ENCODE measurements at regions not wholly inside any gene's neighbourhood (a gene's known extent, or its start where the extent isn't known, plus 50 kb on each side); places are given as distances from the start of the nearest gene placed in this dataset.
"Not testable (repeated sequence)": the region's sequence is repeated elsewhere in the genome, so short reads cannot be mapped to it uniquely, and the experiment has no call there.

GRCh38 chr21:35316456-35316855, 267.4 kb upstream of the RUNX1 start:
- DNase-seq: no peak

GRCh38 chr21:35314857-35315582, 265.9 kb upstream of the RUNX1 start:
- DNase-seq: no peak

GRCh38 chr21:35311985-35312384, 262.9 kb upstream of the RUNX1 start:
- DNase-seq: no peak

GRCh38 chr21:35309316-35309715, 260.2 kb upstream of the RUNX1 start:
- no peak for DNase-seq

- DNase-seq: no peak
These were observed 254.0 kb upstream of the RUNX1 start for GRCh38 chr21:35303085-35303484.

GRCh38 chr21:35298757-35299156, 249.7 kb upstream of the RUNX1 start:
- no peak for DNase-seq

- DNase-seq: no peak
These were observed 248.6 kb upstream of the RUNX1 start for GRCh38 chr21:35297665-35298064.

GRCh38 chr21:35294231-35294898, 245.3 kb upstream of the RUNX1 start:
- no peak for DNase-seq

- no peak for DNase-seq
These were observed 243.0 kb upstream of the RUNX1 start for GRCh38 chr21:35291973-35292627.

- no peak for DNase-seq
These were observed 241.9 kb upstream of the RUNX1 start for GRCh38 chr21:35291034-35291433.

- DNase-seq: no peak
These were observed 239.1 kb upstream of the RUNX1 start for GRCh38 chr21:35288238-35288637.

GRCh38 chr21:35284199-35284598, 235.1 kb upstream of the RUNX1 start:
- peak in 1 of 2 donors; percentile 37 for DNase-seq

GRCh38 chr21:35282944-35283343, 233.8 kb upstream of the RUNX1 start:
- DNase-seq: no peak

- no peak for DNase-seq
These were observed 232.9 kb upstream of the RUNX1 start for GRCh38 chr21:35281956-35282355.

GRCh38 chr21:35280231-35280630, 231.1 kb upstream of the RUNX1 start:
- no peak for DNase-seq

GRCh38 chr21:35275776-35276175, 226.7 kb upstream of the RUNX1 start:
- DNase-seq: no peak

GRCh38 chr21:35274923-35275322, 225.8 kb upstream of the RUNX1 start:
- no peak for DNase-seq

GRCh38 chr21:35274090-35274489, 225.0 kb upstream of the RUNX1 start:
- no peak for DNase-seq

- peak in 1 of 2 donors; percentile 14 for DNase-seq
These were observed 224.2 kb upstream of the RUNX1 start for GRCh38 chr21:35273333-35273732.

GRCh38 chr21:35271344-35272118, 222.4 kb upstream of the RUNX1 start:
- not testable (repeated sequence) for DNase-seq

- no peak for DNase-seq
These were observed 219.7 kb upstream of the RUNX1 start for GRCh38 chr21:35268817-35269216.

GRCh38 chr21:35268261-35268660, 219.2 kb upstream of the RUNX1 start:
- no peak for DNase-seq
